ENCODE measurements at regions not wholly inside any gene's neighbourhood (a gene's known extent, or its start where the extent isn't known, plus 50 kb on each side); places are given as distances from the start of the nearest gene placed in this dataset.

DNA sequence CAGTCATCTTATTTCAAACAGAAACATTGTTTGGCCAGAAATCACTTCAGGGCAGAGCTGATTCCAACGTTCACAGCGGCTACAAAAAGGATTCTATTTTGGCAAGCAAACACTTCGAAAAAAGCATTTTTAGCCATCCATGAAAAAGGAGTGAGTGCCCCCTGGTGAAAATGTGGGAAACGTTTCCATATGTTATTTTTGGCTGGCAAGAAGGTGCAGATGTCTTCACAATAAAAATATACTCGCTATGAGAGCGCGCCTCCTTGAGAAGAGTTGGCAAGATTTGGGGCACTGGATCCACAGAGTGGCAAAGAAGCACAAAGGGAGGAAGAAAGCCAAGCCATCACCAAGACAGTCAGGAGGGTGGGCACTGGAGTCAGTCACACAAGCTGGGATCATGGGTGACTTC is 191.1 kb downstream of the CHD9NB start (continued):
- no peak for TF ChIP-seq KIAA2018 (CRISPR knock-in tag; IDR thresholded peaks at IDR 0.05; ENCODE audit: borderline replicate concordance)
- TF ChIP-seq ZNF781 (CRISPR knock-in tag; IDR thresholded peaks at IDR 0.05; ENCODE audit: borderline replicate concordance, not compliant biosample characterization), result no peak
- TF ChIP-seq ZNF350 (CRISPR knock-in tag; IDR thresholded peaks at IDR 0.05; ENCODE audit: borderline replicate concordance, low read depth), result no peak
- peak; percentile 53; the same call in 1 of the 2 replicates for TF ChIP-seq ZNF644 (CRISPR knock-in tag; IDR thresholded peaks at IDR 0.05; ENCODE audit: low read depth)
- TF ChIP-seq KDM5B (CRISPR knock-in tag; IDR thresholded peaks at IDR 0.05; ENCODE audit: borderline replicate concordance), result no peak
- no peak for TF ChIP-seq DR1 (CRISPR knock-in tag; IDR thresholded peaks at IDR 0.05)
- TF ChIP-seq RAD21 (CRISPR knock-in tag; IDR thresholded peaks at IDR 0.05), result peak; percentile 91
- TF ChIP-seq IKZF5 (CRISPR knock-in tag; IDR thresholded peaks at IDR 0.05), result no peak
- TF ChIP-seq ZNF816 (CRISPR knock-in tag; IDR thresholded peaks at IDR 0.05; ENCODE audit: borderline replicate concordance), result no peak
- TF ChIP-seq ZNF101 (CRISPR knock-in tag; IDR thresholded peaks at IDR 0.05; ENCODE audit: borderline replicate concordance, low read depth), result no peak
- TF ChIP-seq ATF7-NPFF (CRISPR knock-in tag; IDR thresholded peaks at IDR 0.05; ENCODE audit: low read depth), result peak; percentile 52; the same call in 1 of the 2 replicates
- TF ChIP-seq SALL2 (CRISPR knock-in tag; IDR thresholded peaks at IDR 0.05), result no peak
- TF ChIP-seq ZNF547 (CRISPR knock-in tag; IDR thresholded peaks at IDR 0.05), result no peak
- TF ChIP-seq, protein P1, sequence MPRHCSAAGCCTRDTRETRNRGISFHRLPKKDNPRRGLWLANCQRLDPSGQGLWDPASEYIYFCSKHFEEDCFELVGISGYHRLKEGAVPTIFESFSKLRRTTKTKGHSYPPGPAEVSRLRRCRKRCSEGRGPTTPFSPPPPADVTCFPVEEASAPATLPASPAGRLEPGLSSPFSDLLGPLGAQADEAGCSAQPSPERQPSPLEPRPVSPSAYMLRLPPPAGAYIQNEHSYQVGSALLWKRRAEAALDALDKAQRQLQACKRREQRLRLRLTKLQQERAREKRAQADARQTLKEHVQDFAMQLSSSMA (CRISPR knock-in tag; IDR thresholded peaks at IDR 0.05), result no peak
- 0 out of 2 replicates have a peak, but pooled peaks have one; percentile 51 for TF ChIP-seq ZFP1 (CRISPR knock-in tag; IDR thresholded peaks at IDR 0.05)
- no peak for TF ChIP-seq PAX8 (CRISPR knock-in tag; IDR thresholded peaks at IDR 0.05; ENCODE audit: borderline replicate concordance)
- 0 out of 4 replicates have a peak, but pooled peaks of 1 of the 2 experiments have one; percentile 19 for TF ChIP-seq EP300 (IDR thresholded peaks at IDR 0.05; ENCODE audit: low read depth in 2 of 2, low read length in 2 of 2)
- no peak for TF ChIP-seq EP300 (CRISPR knock-in tag; IDR thresholded peaks at IDR 0.05; ENCODE audit: borderline replicate concordance)
- no peak for TF ChIP-seq IRX3 (CRISPR knock-in tag; IDR thresholded peaks at IDR 0.05; ENCODE audit: borderline replicate concordance, low read depth)
- TF ChIP-seq NPAS2 (CRISPR knock-in tag; IDR thresholded peaks at IDR 0.05; ENCODE audit: borderline replicate concordance), result no peak
- no peak for TF ChIP-seq ZNF484 (CRISPR knock-in tag; IDR thresholded peaks at IDR 0.05; ENCODE audit: borderline replicate concordance, low read depth)
- TF ChIP-seq ZNF839 (CRISPR knock-in tag; IDR thresholded peaks at IDR 0.05; ENCODE audit: borderline replicate concordance), result no peak
